HG02798 (cell line): ENCODE measurements at regions not wholly inside any gene's neighbourhood (a gene's known extent, or its start where the extent isn't known, plus 50 kb on each side); places are given as distances from the start of the nearest gene placed in this dataset.
"Not testable (repeated sequence)": the region's sequence is repeated elsewhere in the genome, so short reads cannot be mapped to it uniquely, and the experiment has no call there.

Experiments
- ATAC-seq: cut with Tn5 transposase; IDR thresholded peaks from one replicate; pipeline ENCODE4 v1.9.1; 2021; ENCODE audit warnings: mild to moderate bottlenecking; ENCODE audit not compliant: unreplicated experiment, poor library complexity

GRCh38 chr18:42520138-42520537, 565.1 kb downstream of the PIK3C3 start:
- no peak for ATAC-seq

- ATAC-seq, result no peak
Observed at GRCh38 chr18:42525905-42526304, 570.9 kb downstream of the PIK3C3 start.

- ATAC-seq, result no peak
Observed at GRCh38 chr18:42527766-42528165, 572.7 kb downstream of the PIK3C3 start.

GRCh38 chr18:42530276-42530675, 575.2 kb downstream of the PIK3C3 start:
- ATAC-seq, result no peak

- no peak for ATAC-seq
Observed at GRCh38 chr18:42532119-42532518, 577.1 kb downstream of the PIK3C3 start.

- no peak for ATAC-seq
Observed at GRCh38 chr18:42533009-42533575, 578.1 kb downstream of the PIK3C3 start.

GRCh38 chr18:42533616-42534015, 578.6 kb downstream of the PIK3C3 start:
- no peak for ATAC-seq

GRCh38 chr18:42534313-42534712, 579.3 kb downstream of the PIK3C3 start:
- no peak for ATAC-seq

- ATAC-seq, result no peak
Observed at GRCh38 chr18:42536442-42536841, 579.0 kb downstream of the RIT2 start.

GRCh38 chr18:42537291-42537690, 578.2 kb downstream of the RIT2 start:
- ATAC-seq, result no peak

- ATAC-seq, result no peak
Observed at GRCh38 chr18:42544901-42545300, 570.6 kb downstream of the RIT2 start.

GRCh38 chr18:42545825-42546224, 569.7 kb downstream of the RIT2 start:
- no peak for ATAC-seq

- no peak for ATAC-seq
Observed at GRCh38 chr18:42548493-42548892, 567.0 kb downstream of the RIT2 start.

GRCh38 chr18:42549596-42549995, 565.9 kb downstream of the RIT2 start:
- no peak for ATAC-seq

- not testable (repeated sequence) for ATAC-seq
Observed at GRCh38 chr18:42552559-42552958, 562.9 kb downstream of the RIT2 start.

- no peak for ATAC-seq
Observed at GRCh38 chr18:42559069-42559690, 556.3 kb downstream of the RIT2 start.

- ATAC-seq, result no peak
Observed at GRCh38 chr18:42561521-42561920, 554.0 kb downstream of the RIT2 start.

- ATAC-seq, result no peak
Observed at GRCh38 chr18:42563995-42564394, 551.5 kb downstream of the RIT2 start.

GRCh38 chr18:42564761-42565160, 550.7 kb downstream of the RIT2 start:
- no peak for ATAC-seq

- ATAC-seq, result no peak
Observed at GRCh38 chr18:42568773-42569172, 546.7 kb downstream of the RIT2 start.

GRCh38 chr18:42574871-42575270, 540.6 kb downstream of the RIT2 start:
- ATAC-seq, result no peak

- ATAC-seq, result no peak
Observed at GRCh38 chr18:42576124-42576523, 539.4 kb downstream of the RIT2 start.
